NCI-H82 treated with DMSO at 0.1 percent for 48 hours (cell line): ENCODE measurements at regions not wholly inside any gene's neighbourhood (a gene's known extent, or its start where the extent isn't known, plus 50 kb on each side); places are given as distances from the start of the nearest gene placed in this dataset.

ENCODE experiments used
- DNase-seq: peaks from one replicate; lab custom pipeline; 2025; ENCODE audit not compliant: unreplicated experiment; lab: John Stamatoyannopoulos, UW

DNA sequence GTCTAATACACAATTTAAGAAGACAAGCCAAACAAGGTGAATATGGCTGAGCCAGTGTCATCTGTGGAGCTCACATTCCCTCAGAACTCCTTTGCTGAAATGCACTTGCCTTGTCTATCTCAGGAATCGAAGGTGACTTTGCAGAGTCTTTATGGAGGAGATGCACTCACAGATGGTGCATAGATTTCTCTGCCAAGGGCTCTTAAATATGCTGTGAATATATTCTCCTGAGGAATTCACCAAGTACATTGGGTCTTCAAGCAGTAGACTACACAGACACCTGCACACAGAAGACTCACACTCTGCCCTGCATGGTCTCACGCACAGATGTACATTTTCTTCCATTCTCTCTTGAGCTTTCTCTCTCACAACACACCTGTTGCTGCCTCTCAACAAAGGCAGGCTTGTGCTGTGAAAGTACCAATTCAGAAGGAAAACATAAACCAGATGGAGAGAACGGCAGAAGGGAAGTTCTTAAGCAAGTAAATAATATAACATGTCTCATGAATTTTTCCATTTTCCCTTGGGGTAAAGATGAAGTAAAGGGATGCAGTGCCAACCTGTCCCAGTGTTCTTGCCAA is 174.7 kb downstream of the DLEU7 start:
- no peak for DNase-seq

- DNase-seq: no peak
Observed at GRCh38 chr13:50670272-50670671, 173.2 kb downstream of the DLEU7 start.

DNA sequence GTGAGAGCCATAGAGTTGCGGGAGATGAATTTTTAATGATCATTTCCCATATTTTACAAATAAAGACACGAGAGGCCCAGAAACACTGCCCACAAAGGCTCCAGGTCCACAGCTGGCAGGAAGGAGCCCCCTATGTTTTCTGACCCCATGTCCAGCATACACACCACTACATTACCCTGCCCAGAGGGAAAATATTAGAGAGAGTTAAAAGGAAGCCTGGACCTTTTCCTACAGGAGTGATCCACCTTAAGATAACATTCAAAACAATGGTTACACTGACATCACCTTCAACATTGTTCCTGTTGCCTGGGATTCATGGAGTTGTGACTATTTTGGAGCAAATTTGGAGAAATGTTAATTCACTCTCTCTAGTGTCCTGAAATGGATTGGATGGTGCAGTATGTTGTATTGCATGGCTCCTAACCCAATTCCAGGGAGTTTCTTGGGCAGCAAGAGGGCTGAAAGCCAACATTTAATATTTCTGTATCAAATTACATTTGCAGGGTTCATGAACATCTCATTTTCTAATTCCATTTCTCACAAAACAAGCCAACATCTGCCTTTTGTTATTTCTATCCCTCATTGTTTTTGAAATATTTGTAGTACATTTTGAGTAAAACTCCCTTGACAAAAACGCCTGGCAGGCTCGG is 172.5 kb downstream of the DLEU7 start:
- DNase-seq: no peak

DNA sequence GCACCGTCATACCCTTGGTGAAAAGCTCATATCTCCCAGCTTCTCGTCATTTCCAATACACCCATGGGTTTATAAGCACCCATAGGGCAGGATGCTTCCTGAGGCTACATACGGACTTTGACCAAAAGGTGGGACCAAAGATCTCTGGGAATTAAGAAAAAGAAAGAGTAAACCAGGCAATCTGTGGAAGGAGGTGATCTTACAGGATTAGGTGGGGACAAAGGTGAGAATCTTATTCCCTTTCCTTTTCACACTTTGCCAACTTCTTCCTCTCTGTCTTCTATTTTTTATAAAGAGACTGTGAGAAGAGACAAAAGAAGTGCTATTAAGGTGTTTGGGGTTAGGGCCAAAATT is 172.0 kb downstream of the DLEU7 start:
- DNase-seq: no peak

GRCh38 chr13:50672025-50672424 is 171.5 kb downstream of the DLEU7 start:
- DNase-seq: no peak

DNA sequence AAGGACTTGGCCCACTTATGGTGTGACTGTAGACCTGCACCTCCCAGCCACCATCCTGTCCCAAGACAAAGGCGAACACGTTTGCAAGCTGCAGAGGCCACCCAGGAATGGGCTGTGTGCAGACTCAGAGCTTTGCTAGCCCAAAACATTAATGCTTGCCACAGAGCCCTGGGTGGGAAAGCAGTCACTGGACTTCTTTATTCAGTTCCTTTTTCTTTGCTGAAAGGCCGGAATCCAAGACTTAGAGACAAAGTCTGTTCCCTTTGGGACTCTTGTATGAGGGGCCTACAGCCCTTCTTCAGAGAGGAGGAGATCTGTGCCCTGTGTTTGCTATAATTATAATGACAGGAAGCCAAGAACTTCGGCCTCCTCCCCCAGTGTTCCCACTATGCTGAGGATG is 167.8 kb downstream of the DLEU7 start:
- DNase-seq: no peak

GRCh38 chr13:50676602-50677001 is 166.9 kb downstream of the DLEU7 start:
- DNase-seq: no peak

- DNase-seq: no peak
Observed at GRCh38 chr13:50677258-50677657, 166.2 kb downstream of the DLEU7 start.

- no peak for DNase-seq
Observed at GRCh38 chr13:50677687-50678463, 165.6 kb downstream of the DLEU7 start.

DNA sequence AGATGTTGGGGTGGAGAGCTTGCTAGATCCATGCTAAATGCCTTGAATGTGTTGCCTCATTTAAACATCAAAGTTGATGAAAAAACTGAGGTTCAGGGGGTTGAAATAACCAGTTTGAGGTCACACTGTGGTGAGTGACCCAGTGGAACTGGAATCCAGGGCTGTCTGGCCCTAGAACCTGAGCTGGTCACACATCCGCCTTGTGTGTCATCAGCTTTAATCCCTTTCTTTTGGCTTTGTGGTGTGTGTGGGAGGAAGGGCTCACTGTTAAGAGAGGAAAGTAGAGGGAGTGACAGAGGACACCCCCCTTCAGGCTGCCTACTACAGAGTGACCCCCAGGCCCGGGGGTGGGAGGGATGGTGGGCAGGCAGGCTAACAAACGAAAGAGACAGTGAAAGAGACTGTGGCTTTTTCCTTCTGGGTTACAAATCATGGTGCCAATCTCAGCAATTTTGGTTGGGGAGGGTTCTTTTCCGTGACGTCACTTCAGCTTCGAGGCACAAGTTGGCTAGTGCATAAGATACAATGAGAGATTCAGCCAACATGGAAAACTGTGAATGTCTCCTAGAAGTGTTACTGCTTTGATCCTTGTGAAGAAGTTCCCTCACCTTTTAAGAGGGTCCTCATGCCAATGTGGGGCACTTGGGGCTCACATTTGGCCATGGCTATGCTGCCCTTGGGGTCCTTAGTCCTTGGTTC is 164.9 kb downstream of the DLEU7 start:
- no peak for DNase-seq

- DNase-seq: no peak
Observed at GRCh38 chr13:50679321-50679720, 164.2 kb downstream of the DLEU7 start.

DNA sequence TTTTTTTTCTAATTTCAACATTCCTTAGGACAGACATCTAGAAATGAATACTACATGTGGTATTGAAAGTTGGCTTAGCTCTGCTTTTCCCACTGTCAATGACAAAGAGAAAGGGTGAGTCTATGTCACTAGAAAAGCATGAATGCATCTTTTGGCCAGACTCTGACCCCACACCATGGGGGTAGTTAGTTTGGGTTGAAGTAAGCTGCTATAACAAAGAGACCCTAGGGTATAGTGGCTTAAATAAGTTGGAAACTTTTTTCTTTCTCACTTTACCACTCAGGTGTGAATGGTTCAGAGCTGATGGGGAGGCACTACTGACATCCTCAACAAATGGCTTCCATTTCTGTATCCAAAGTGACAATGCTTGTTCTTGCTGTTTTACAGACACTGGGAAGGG is 161.5 kb downstream of the DLEU7 start:
- no peak for DNase-seq

GRCh38 chr13:50682966-50683365 is 160.5 kb downstream of the DLEU7 start:
- DNase-seq: no peak

DNA sequence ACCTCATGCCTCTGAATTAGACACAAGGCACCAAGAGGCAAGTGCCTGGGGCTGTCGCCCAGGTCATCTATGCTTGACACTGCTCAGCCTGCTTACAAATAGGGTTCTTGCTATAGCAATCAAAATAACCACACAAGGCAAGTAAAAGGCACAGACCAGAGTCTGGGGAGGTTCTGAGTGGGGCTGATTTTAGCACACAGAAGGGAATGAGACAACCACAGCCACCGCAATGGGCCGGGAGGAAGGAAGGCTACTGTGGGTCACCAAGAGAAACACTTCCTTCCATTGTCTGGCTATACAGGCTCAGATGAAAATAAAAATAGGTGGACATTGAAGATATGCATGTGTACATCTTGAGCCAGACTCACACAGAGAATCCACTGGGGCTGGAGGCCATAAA is 159.1 kb downstream of the DLEU7 start:
- DNase-seq: no peak

- DNase-seq: peak; percentile 48
Observed at GRCh38 chr13:50685491-50685890, 158.0 kb downstream of the DLEU7 start.

DNA sequence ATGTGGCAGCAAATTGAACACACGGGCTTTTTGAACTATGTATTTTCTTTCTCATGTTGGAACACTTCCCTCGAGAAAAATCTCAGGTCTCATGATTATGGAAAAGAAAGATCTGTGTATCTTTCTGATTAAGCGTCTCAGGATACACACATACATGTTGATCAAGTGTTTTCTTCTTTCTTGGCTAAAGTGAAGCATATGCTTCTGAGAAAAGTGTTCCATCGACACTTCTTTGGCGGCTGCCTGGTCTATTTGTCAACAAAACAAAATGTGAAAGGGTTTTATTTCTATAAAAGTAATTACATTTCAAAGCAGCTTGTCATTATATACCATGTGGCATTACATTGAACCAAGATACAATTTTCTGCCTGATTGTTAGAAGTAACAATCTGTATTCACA is 157.5 kb downstream of the DLEU7 start:
- no peak for DNase-seq

DNA sequence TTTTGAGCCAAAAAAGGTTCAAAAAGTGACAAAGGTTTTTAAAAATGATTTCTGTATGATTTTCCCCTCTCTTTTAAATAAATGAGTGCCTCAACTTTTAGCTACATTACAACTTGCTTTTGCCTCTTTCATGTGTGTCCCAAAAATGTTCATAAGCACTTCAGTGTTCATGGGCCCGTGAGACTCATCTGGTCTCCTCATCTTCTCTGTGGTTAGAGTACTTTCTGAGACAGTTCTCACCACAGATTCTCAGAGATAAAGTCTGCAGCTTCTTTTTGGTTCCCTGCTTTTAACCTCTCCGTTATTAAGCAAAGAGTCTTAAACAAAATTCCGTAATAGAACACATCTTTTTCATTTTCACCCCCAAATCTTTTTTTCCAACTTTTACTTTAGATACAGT is 156.9 kb downstream of the DLEU7 start:
- DNase-seq: no peak

DNA sequence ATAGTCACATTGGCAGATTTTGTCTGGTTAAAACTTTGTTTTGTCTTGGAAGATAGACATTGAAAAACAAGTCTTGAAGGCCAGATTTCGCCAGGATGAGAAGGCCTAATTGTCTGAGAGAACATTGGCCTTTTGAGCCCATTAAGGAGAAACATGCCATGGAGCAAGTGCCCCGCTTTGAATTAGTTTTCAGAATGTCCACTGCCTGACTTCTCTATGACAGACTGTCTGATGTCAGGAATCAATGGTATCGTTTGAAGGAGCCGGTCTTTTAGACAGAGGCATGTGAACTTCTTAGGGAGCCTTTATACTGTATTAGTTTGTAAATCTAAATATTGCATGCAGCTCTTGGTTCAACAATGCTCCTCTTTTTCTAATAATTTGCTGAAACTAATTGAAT is 155.9 kb downstream of the DLEU7 start:
- DNase-seq: no peak

DNA sequence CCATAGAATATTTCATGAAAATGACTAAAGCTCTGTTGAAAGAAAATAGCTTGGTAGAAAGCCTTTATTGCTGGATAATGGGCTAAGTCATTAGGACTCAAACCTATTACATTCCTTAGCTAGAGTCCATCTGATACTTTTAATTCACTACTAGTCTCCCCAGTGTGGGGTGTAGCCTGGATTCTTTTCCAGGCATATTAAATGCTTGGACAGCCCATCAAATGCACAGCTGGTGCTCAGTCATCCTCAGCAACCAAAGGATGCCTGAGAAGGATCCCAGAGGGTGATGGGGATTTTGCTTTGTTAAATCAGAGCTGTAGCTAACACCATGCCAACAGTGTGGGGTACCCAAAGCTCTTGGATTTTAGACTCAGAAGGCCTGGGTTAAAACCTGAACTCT is 153.5 kb downstream of the DLEU7 start:
- DNase-seq: peak; percentile 22

GRCh38 chr13:50691176-50691680 is 152.3 kb downstream of the DLEU7 start:
- no peak for DNase-seq

GRCh38 chr13:50691681-50692263 is 151.7 kb downstream of the DLEU7 start:
- peak; percentile 73 for DNase-seq
